ENCODE measurements at regions not wholly inside any gene's neighbourhood (a gene's known extent, or its start where the extent isn't known, plus 50 kb on each side); places are given as distances from the start of the nearest gene placed in this dataset.
"Not testable (repeated sequence)": the region's sequence is repeated elsewhere in the genome, so short reads cannot be mapped to it uniquely, and the experiment has no call there.

GRCh38 chr22:49400941-49401598 lies 426.6 kb downstream of the BRD1 start:
- DNase-seq (ENCODE audit: low read depth in 2 of 2) = no peak

- no peak for DNase-seq (ENCODE audit: low read depth in 2 of 2)
These were observed 427.3 kb downstream of the BRD1 start for GRCh38 chr22:49400136-49400940.

DNA sequence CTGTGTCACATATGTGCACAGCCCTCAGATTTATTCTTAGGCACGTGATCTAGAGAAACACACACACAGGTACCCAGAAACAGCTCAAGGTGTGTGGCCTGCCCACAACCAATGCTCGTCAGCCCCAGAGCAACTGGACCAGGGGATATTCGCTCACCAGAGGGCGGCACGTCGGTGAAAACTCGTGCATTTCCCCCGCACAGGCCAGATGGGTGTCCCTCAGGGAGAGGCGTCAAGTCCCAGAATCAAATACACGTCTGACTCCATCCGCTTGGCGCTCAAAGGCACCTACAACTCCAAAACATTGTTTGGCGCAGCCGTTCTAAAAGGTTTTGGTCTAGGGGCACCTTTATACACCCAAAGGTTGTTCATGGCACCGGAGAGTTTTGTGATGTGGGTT lies 429.0 kb downstream of the BRD1 start:
- DNase-seq (ENCODE audit: low read depth in 2 of 2) = no peak

GRCh38 chr22:49398115-49398514 lies 429.6 kb downstream of the BRD1 start:
- DNase-seq (ENCODE audit: low read depth in 2 of 2) = no peak

- DNase-seq (ENCODE audit: low read depth in 2 of 2) = no peak
These were observed 430.9 kb downstream of the BRD1 start for GRCh38 chr22:49396817-49397216.

GRCh38 chr22:49395617-49396016 lies 432.1 kb downstream of the BRD1 start:
- no peak for DNase-seq (ENCODE audit: low read depth in 2 of 2)

GRCh38 chr22:49395062-49395461 lies 432.6 kb downstream of the BRD1 start:
- DNase-seq (ENCODE audit: low read depth in 2 of 2) = not testable (repeated sequence)

GRCh38 chr22:49394116-49394785 lies 433.4 kb downstream of the BRD1 start:
- no peak for DNase-seq (ENCODE audit: low read depth in 2 of 2)

DNA sequence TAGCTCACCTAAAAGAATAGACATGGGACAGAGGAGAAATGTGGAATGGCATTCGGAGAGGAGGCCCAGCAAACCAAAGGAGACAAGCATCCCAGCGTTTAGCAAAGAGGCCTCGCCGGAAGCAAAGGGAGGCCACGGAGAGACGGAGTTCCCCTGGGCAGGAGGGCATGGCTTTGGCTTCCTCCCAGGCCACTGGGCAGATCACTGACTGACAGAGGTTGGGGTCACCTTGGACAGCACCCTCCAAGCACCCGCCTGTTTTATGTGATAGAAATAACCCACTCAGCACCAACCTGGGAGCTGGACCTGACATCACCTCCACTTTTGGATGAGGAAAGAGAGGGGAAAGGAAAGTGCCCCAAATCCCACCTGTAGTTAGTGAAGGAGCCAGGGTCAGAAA lies 434.1 kb downstream of the BRD1 start:
- DNase-seq (ENCODE audit: low read depth in 2 of 2) = no peak

DNA sequence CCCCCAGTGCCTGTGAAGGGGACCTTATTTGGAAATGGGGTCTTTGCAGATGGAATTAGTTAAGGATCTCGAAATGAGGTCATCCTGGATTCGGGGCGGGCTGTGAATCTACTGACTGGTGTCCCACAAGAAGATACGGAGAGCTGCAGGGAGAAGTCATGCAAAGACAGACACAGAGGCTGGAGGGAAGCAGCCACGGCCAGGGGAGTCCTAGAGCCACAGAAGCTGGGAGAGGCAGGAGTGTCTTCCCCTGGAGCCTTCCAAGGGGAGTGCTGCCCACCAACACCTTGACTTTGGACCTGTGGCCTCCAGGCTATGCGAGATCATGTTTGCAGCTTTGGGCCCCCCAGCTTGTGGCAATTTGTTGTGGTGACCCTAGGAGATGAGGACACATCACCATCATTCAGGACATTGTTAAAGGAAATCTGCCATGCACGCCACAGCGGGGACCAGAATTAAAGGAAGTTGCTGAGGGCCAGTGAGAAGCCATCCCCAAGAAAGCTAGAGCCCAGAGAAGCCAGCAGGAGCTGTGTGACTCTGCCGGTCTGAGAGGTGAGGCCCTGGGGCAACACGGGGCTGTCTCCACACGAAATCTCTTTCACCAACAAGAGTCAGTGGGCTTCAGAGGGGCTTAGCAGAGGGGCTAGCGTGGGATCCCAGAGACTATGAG lies 434.7 kb downstream of the BRD1 start:
- DNase-seq (ENCODE audit: low read depth in 2 of 2) = no peak

DNA sequence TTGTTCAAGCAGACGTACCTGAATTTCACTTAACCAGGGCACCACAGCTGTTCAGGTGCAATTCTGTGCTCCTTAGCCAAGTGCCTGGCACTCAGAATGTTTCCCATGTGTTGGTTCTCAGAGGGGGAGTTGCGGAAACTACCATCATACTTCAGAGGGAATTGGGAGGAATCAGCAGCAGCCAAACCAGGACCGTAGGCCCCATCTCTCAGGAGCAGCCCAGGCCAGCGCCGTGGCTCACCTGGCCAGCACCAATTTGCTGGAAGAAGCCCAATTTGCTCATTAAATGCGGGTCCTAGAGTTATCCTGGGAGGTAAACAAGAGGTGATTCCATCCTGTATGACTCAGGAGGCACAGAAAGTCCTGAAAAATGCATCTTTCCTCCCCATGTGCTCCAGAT lies 435.4 kb downstream of the BRD1 start:
- DNase-seq (ENCODE audit: low read depth in 2 of 2) = no peak

- no peak for DNase-seq (ENCODE audit: low read depth in 2 of 2)
These were observed 436.2 kb downstream of the BRD1 start for GRCh38 chr22:49391436-49391835.

- no peak for DNase-seq (ENCODE audit: low read depth in 2 of 2)
These were observed 436.7 kb downstream of the BRD1 start for GRCh38 chr22:49390954-49391353.

- not testable (repeated sequence) for DNase-seq (ENCODE audit: low read depth in 2 of 2)
These were observed 443.8 kb downstream of the BRD1 start for GRCh38 chr22:49383909-49384308.

DNA sequence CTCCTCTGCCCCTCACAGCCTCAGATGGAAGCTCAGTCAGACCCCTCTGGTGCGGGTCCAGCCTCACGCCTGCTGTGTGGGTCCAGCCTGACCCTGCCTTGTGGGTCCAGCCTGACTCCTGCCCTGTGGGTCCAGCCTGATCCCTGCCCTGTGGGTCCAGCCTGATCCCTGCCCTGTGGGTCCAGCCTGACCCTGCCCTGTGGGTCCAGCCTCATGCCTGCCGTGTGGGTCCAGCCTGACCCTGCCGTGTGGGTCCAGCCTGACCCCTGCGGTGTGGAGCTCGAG lies 445.3 kb downstream of the BRD1 start:
- no peak for DNase-seq (ENCODE audit: low read depth in 2 of 2)

DNA sequence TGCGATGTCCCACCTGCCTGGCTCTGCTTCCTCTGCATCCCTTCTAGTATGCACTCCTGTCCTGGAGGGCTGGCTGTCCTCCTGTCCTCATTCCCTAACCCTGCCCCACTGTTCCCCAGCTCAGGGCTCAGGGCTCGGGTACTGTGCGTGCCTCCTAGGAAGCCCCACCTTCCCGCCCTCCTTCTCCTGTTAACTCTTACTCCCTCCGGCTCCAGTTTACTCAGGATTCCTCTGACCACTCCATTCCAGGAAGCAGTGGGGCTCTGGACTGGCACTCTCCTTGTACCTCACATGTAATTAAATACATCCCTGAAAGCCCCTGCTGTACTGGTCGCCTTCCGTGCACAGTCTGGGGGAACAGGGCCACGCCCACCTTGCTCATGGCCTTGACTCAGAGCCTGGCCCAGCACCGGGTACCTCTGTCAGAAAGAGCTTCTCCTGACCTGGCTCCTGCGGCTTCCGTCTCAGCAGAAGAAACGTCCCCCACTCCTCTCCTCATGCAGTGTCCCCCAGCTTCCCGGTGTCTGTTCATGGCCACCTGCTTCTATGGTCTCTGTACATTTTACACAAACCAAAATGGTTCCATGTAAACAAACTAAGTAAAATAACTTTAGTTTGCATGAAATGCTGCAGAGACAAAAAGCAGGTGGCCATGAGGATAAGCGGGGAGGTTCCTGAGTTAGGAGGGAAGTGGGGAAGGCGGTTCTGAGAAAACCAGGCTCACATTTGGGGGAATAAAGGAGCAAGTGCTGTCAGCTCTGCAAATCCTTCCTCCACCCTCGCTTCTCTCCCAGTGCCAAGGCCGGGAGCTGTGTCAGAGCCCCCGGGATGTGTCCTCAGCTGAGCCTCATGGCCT lies 445.9 kb downstream of the BRD1 start:
- DNase-seq (ENCODE audit: low read depth in 2 of 2) = no peak

DNA sequence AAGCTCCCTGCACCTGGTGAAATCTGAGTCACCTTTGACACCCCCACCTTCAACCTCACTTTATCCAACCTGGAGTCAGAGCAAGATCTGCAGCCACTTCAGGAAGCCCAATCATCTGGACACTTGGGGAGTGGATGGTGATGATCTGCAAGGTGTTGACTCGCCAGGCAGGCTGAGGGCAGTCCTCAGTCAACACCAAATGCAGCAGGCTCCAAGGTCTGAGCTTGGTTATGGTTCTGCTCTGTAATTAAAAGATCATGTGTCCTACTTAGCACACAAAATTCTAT lies 446.9 kb downstream of the BRD1 start:
- no peak for DNase-seq (ENCODE audit: low read depth in 2 of 2)

DNA sequence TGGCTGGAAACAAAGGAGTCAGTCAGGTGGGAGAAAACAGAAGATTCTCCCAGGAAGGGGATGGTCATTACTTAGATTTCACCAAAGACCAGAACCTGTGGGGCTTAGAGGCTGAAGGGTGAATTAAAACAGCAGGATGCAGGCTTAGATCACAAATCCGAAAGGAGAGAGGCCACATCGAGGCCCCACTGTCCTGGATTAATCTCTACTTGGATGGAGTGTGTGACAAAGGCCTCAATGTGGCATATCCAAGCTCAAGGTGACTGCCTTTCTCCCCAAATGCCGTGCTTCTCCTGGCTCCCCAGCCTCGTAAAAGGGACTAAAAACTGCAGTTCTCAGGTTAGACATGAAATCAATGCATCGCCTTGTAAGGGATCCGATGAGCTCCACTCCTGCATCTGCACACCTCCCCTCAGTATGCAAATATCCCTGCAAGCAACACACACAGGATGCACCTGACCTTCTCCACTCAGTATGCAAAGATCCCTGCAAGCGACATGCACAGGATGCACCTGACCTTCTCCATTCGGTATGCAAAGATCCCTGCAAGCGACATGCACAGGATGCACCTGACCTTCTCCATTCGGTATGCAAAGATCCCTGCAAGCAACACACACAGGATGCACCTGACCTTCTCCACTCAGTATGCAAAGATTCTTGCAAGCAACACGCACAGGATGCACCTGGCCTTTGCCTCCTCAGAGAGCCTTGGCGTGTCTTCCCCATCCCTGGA lies 447.4 kb downstream of the BRD1 start:
- no peak for DNase-seq (ENCODE audit: low read depth in 2 of 2)

DNA sequence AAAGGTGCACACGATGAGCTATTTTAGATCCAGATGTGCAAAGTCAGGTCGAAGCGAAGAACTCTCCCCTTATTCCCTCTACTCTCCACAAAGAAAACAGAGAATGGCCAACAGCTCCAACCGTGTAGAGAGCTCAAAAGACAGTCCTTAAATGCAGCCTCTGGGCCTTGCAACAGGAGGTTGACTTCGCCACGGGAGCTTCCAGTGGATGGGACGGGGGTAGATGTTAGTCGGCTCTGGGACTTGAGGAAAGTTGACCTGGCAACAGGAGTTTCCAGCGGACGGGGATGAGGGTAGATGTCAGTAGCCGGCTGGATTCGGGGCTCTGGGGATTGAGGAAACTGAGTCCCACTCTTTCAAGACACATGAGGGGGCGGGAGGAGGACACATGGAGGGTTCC lies 450.4 kb downstream of the BRD1 start:
- no peak for DNase-seq (ENCODE audit: low read depth in 2 of 2)

DNA sequence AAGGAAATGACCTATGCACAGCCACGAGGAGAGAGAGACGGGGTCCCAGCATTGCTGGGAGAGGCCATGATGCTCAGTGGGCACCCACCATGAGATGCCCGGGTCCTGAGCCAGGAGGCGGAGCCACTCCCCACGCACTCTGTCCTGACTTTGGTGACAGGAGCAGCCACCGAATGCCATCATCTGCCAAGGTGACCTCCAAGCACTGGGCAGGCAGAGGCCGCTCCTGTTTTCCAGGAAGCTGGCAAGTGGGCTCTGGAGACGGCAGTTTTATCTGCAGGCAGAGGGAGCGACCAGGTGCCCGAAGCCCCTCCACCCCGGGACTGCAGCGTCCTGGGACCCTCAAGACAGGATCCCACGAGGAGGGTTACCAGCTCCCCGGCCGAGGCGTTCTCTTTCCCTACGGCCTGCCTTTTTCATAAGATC lies 453.9 kb downstream of the BRD1 start:
- DNase-seq (ENCODE audit: low read depth in 2 of 2) = no peak

GRCh38 chr22:49373289-49373666 lies 454.4 kb downstream of the BRD1 start:
- no peak for DNase-seq (ENCODE audit: low read depth in 2 of 2)
